Heart left ventricle (tissue), 16 donors: ENCODE measurements at regions not wholly inside any gene's neighbourhood (a gene's known extent, or its start where the extent isn't known, plus 50 kb on each side); places are given as distances from the start of the nearest gene placed in this dataset.
"Not testable (repeated sequence)": the region's sequence is repeated elsewhere in the genome, so short reads cannot be mapped to it uniquely, and the experiment has no call there.

Experiments
- ATAC-seq, 4 donors: fragments of 200-7000 bp; cut with Tn5 transposase; one replicate each; pipeline ENCODE4 v1.9.1; 2020 to 2022; ENCODE audit warnings: moderate library complexity in 4 of 4, mild to moderate bottlenecking in 3 of 4, moderate number of reproducible peaks in 1 of 4
- DNase-seq, 5 donors: peaks; one replicate each; pipeline ENCODE4 v3.0.0-alpha.2; 2020
- H3K27ac ChIP-seq, 12 donors: fragments of 200-600 bp; sonication (generic) in 4 of 12; one replicate each; pipeline versions ENCODE4 v1.5.0 to v1.8.0; 2016 to 2022; ENCODE audit warnings: mild to moderate bottlenecking in 2 of 12
- H3K27me3 ChIP-seq, 9 donors: fragments of 200-600 bp; sonication (generic) in 2 of 9; one replicate each; pipeline versions ENCODE4 v1.5.1 to v1.8.0; 2016 to 2022; ENCODE audit warnings: mild to moderate bottlenecking in 3 of 9
- H3K36me3 ChIP-seq, 9 donors: fragments of 200-600 bp; sonication (generic) in 2 of 9; one replicate each; pipeline versions ENCODE4 v1.5.0 to v1.8.0; 2018 to 2022; ENCODE audit warnings: mild to moderate bottlenecking in 2 of 9
- H3K4me1 ChIP-seq, 12 donors: fragments of 200-600 bp; sonication (generic) in 4 of 12; one replicate each; pipeline versions ENCODE4 v1.5.0 to v1.8.0; 2016 to 2022; ENCODE audit warnings: mild to moderate bottlenecking in 3 of 12
- H3K4me3 ChIP-seq, 12 donors: fragments of 200-600 bp; sonication (generic) in 4 of 12; one replicate each; pipeline versions ENCODE4 v1.5.0 to v1.8.0; 2017 to 2022; ENCODE audit warnings: mild to moderate bottlenecking in 9 of 12, moderate library complexity in 4 of 12
- H3K9me3 ChIP-seq, 12 donors: fragments of 200-600 bp; sonication (generic) in 4 of 12; one replicate each; pipeline versions ENCODE4 v1.5.0 to v1.8.0; 2016 to 2022; ENCODE audit warnings: mild to moderate bottlenecking in 1 of 12
- CTCF ChIP-seq, 12 donors: fragments of 200-600 bp; sonication (generic) in 4 of 12; IDR thresholded peaks; one replicate each; pipeline versions ENCODE4 v1.5.0 to v1.8.0; 2018 to 2022; ENCODE audit warnings: antibody characterized with exemption in 12 of 12, mild to moderate bottlenecking in 5 of 12
- POLR2A ChIP-seq, 2 donors: fragments of 450-650 bp; IDR thresholded peaks; one replicate each; pipeline ENCODE4 v1.6.1; 2017; ENCODE audit warnings: antibody characterized with exemption in 2 of 2, mild to moderate bottlenecking in 2 of 2, moderate library complexity in 2 of 2
- WGBS, 4 donors: extraction: QIAGEN DNeasy Blood & Tissue Kit in 2 of 4; methylation state at CpG; one replicate each; pipeline versions ENCODE4 v1.1.5 to v1.1.7; 2013 to 2018; 5-methylcytosine and 5-hydroxymethylcytosine counted together
- intact Hi-C, 10 donors: fragments of 100-400 bp; cut with DNase I; formaldehyde crosslinking; loops; one replicate each; pipeline versions ENCODE4 v1.11.1 to v1.14.2; 2022
- donor health status: ischemic (EF 13 %, LVEDD 7.1; RV severe dilation, severe dysfunction).
- donor health status: healthy with polysubstance abuse.
- donor health status: DM: no; HTN: yes; CAD: no.
- donor health status: DM: no; HTN: no; CAD: no.
- donor health status: ischemic (EF 25% LVEDD 6.9; RV normal size, moderate dysfunction).
- donor health status: ischemic (EF 25% LVEDD 5.7; RV mildly dilated, moderate dysfunction).
- donor health status: healthy.
- donor health status: DM: yes; HTN: yes; CAD: no.
- donor health status: ischemic (EF 35%, LVEDD 5.7; RV mildly dilated, moderate dysfunction).
- donor health status: nonischemic (EF 11% LVEDD 7.7; RV severe dilation, severe dysfunction).
- donor health status: DM: yes; HTN: yes; CAD: no.
- donor health status: PGD.
- donor health status: ischemic (EF 29% LVEDD 5.4; RV normal size, mild dysfunction).
- donor health status: nonischemic (EF 23%, LVEDD 6.1; RV moderate dilation, normal function).

GRCh38 chr2:125004106-125004800 lies 979.2 kb downstream of the CNTNAP5 start:
- Histone ChIP-seq H3K27me3 (no peaks in the 10 kb centered on the region), H3K9me3 (no peaks in the 10 kb centered on the region), H3K36me3 (no peaks in the 10 kb centered on the region), H3K4me1 (no peaks in the 10 kb centered on the region), H3K4me3 (no peak overlapping the region), H3K27ac (no peak overlapping the region)
- DNase-seq (no peak), ATAC-seq (no peak)
- WGBS, 4 donors, result 78 to 83% (median 80%) methylated on average over 7 of the region's 7 CpGs
- no peak for TF ChIP-seq CTCF (IDR thresholded peaks at IDR 0.05)
- TF ChIP-seq POLR2A (IDR thresholded peaks at IDR 0.05), result no peak
- intact Hi-C loops, result no loop called here

GRCh38 chr2:125006676-125007075 lies 981.6 kb downstream of the CNTNAP5 start:
- no peaks in the 10 kb centered on the region for H3K27me3 ChIP-seq
- no peak overlapping the region for H3K27ac ChIP-seq
- DNase-seq (no peak), ATAC-seq (no peak)
- no peaks in the 10 kb centered on the region for H3K4me1 ChIP-seq
- no peaks in the 10 kb centered on the region for H3K36me3 ChIP-seq
- TF ChIP-seq POLR2A (IDR thresholded peaks at IDR 0.05) (no peak), CTCF (IDR thresholded peaks at IDR 0.05) (no peak)
- H3K4me3 ChIP-seq, result no peak overlapping the region
- 49 to 86% (median 74%) methylated on average over 4 of the region's 4 CpGs for WGBS, 4 donors
- no peaks in the 10 kb centered on the region for H3K9me3 ChIP-seq
- intact Hi-C loops, result no loop called here

- H3K4me1 ChIP-seq, ATAC-seq, H3K4me3 ChIP-seq, intact Hi-C loops, H3K36me3 ChIP-seq, H3K27ac ChIP-seq, H3K27me3 ChIP-seq, DNase-seq: not testable (repeated sequence)
- WGBS, 4 donors, result 78 to 88% (median 80%) methylated on average over 4 of the region's 4 CpGs
- peaks cover 0 to 17% (median 0%) of the 10 kb centered on the region in 12 donors for H3K9me3 ChIP-seq
These were observed 1003.6 kb downstream of the CNTNAP5 start for GRCh38 chr2:125028721-125029120.

GRCh38 chr2:125033871-125034270 lies 1008.8 kb downstream of the CNTNAP5 start:
- H3K9me3 ChIP-seq, result peaks cover 0 to 11% (median 0%) of the 10 kb centered on the region in 12 donors
- no peak overlapping the region for H3K4me3 ChIP-seq
- DNase-seq (no peak), ATAC-seq (no peak)
- no peaks in the 10 kb centered on the region for H3K27me3 ChIP-seq
- WGBS, 4 donors, result 83 to 91% (median 85%) methylated on average over 1 of the region's 1 CpG
- no peaks in the 10 kb centered on the region for H3K4me1 ChIP-seq
- intact Hi-C loops, result no loop called here
- no peak for TF ChIP-seq POLR2A (IDR thresholded peaks at IDR 0.05)
- TF ChIP-seq CTCF (IDR thresholded peaks at IDR 0.05), result no peak
- no peak overlapping the region for H3K27ac ChIP-seq
- H3K36me3 ChIP-seq, result no peaks in the 10 kb centered on the region

- TF ChIP-seq POLR2A (IDR thresholded peaks at IDR 0.05) (no peak), CTCF (IDR thresholded peaks at IDR 0.05) (no peak)
- no peak overlapping the region for H3K27ac ChIP-seq
- ATAC-seq (no peak), DNase-seq (no peak)
- intact Hi-C loops, result no loop called here
- 75 to 95% (median 93%) methylated on average over 9 to 22 of the region's 22 CpGs for WGBS, 4 donors
- H3K36me3 ChIP-seq, result no peaks in the 10 kb centered on the region
- no peak overlapping the region for H3K4me3 ChIP-seq
- H3K9me3 ChIP-seq, result peaks cover 0 to 14% (median 0%) of the 10 kb centered on the region in 12 donors
- H3K27me3 ChIP-seq, result no peaks in the 10 kb centered on the region
- H3K4me1 ChIP-seq, result no peaks in the 10 kb centered on the region
These were observed 1012.1 kb downstream of the CNTNAP5 start for GRCh38 chr2:125037135-125037653.
